OCI-LY7 (cell line): ENCODE measurements at regions not wholly inside any gene's neighbourhood (a gene's known extent, or its start where the extent isn't known, plus 50 kb on each side); places are given as distances from the start of the nearest gene placed in this dataset.

Experiments
- CTCF ChIP-seq: fragments of 200-600 bp; sonication (generic); conservative IDR thresholded peaks from 2 replicates; pipeline ENCODE4 v1.5.1; 2014; ENCODE audit warnings: mild to moderate bottlenecking, antibody characterized with exemption, low read length, moderate library complexity, mixed read lengths
- EZH2phosphoT487 ChIP-seq: fragments of 200-600 bp; sonication (generic); IDR thresholded peaks from 2 replicates; pipeline ENCODE4 v1.6.1; 2018; ENCODE audit warnings: low read depth, borderline replicate concordance, mild to moderate bottlenecking, mixed run types, antibody characterized with exemption, low read length, moderate library complexity, mixed read lengths

DNA sequence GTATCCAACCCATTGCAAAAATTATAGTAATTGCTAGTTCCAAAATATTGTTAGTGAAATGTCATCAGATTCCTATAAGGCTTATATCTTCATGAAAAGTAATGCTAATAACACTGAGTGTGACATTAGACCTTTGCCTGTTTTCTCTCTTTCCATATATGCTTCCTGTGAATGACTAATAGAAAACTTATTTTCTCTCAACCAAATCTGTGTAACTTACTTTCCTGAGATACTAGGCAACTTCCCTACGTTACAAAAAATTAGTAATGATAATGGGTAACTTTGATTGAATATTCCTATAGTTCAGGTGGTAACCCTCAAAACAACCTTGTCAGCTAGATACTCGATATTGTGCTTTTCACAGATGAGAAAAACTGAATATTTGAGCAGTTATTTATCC lies 124.2 kb upstream of the HNRNPU start:
- TF ChIP-seq CTCF (no peak), EZH2phosphoT487 (no peak)
